Femur (tissue), 1 donor: ENCODE measurements at regions not wholly inside any gene's neighbourhood (a gene's known extent, or its start where the extent isn't known, plus 50 kb on each side); places are given as distances from the start of the nearest gene placed in this dataset.
"Not testable (repeated sequence)": the region's sequence is repeated elsewhere in the genome, so short reads cannot be mapped to it uniquely, and the experiment has no call there.

Experiments
- DNase-seq: peaks from one replicate; pipeline ENCODE4 v3.0.0-alpha.2; 2017

- DNase-seq = no peak
Observed at GRCh38 chr10:16119445-16119844, 259.1 kb upstream of the MINDY3 start.

- no peak for DNase-seq
Observed at GRCh38 chr10:16120563-16120962, 260.3 kb upstream of the MINDY3 start.

- DNase-seq = no peak
Observed at GRCh38 chr10:16141499-16141898, 281.2 kb upstream of the MINDY3 start.

GRCh38 chr10:16146993-16147392, 286.7 kb upstream of the MINDY3 start:
- no peak for DNase-seq

GRCh38 chr10:16155834-16156233, 281.0 kb upstream of the PTER start:
- DNase-seq = no peak

- DNase-seq = no peak
Observed at GRCh38 chr10:16156681-16157080, 280.1 kb upstream of the PTER start.

- not testable (repeated sequence) for DNase-seq
Observed at GRCh38 chr10:16165067-16165466, 271.7 kb upstream of the PTER start.

- no peak for DNase-seq
Observed at GRCh38 chr10:16182144-16182543, 254.7 kb upstream of the PTER start.

- no peak for DNase-seq
Observed at GRCh38 chr10:16182688-16183087, 254.1 kb upstream of the PTER start.

- DNase-seq = no peak
Observed at GRCh38 chr10:16184096-16184597, 252.7 kb upstream of the PTER start.

- no peak for DNase-seq
Observed at GRCh38 chr10:16184906-16185305, 251.9 kb upstream of the PTER start.

- DNase-seq = no peak
Observed at GRCh38 chr10:16186564-16186963, 250.2 kb upstream of the PTER start.

GRCh38 chr10:16187161-16187560, 249.6 kb upstream of the PTER start:
- no peak for DNase-seq

GRCh38 chr10:16192337-16192736, 244.5 kb upstream of the PTER start:
- DNase-seq = no peak

- DNase-seq = no peak
Observed at GRCh38 chr10:16193241-16193640, 243.6 kb upstream of the PTER start.

- no peak for DNase-seq
Observed at GRCh38 chr10:16195178-16195769, 241.5 kb upstream of the PTER start.

- DNase-seq = no peak
Observed at GRCh38 chr10:16195894-16196293, 240.9 kb upstream of the PTER start.

GRCh38 chr10:16199216-16199615, 237.6 kb upstream of the PTER start:
- DNase-seq = no peak

- not testable (repeated sequence) for DNase-seq
Observed at GRCh38 chr10:16223618-16224017, 213.2 kb upstream of the PTER start.

GRCh38 chr10:16227674-16228073, 209.1 kb upstream of the PTER start:
- no peak for DNase-seq

- DNase-seq = no peak
Observed at GRCh38 chr10:16231176-16231575, 205.6 kb upstream of the PTER start.

GRCh38 chr10:16231734-16232435, 204.9 kb upstream of the PTER start:
- no peak for DNase-seq

GRCh38 chr10:16232441-16232840, 204.4 kb upstream of the PTER start:
- DNase-seq = no peak

- DNase-seq = no peak
Observed at GRCh38 chr10:16234916-16235315, 201.9 kb upstream of the PTER start.

GRCh38 chr10:16242446-16242845, 194.4 kb upstream of the PTER start:
- DNase-seq = no peak
